ENCODE measurements at regions not wholly inside any gene's neighbourhood (a gene's known extent, or its start where the extent isn't known, plus 50 kb on each side); places are given as distances from the start of the nearest gene placed in this dataset.

- DNase-seq, result no peak
- peaks cover 2 to 7% of the 10 kb centered on the region in 2 donors for H3K9me3 Mint-ChIP-seq
- ATAC-seq (replicated peaks in 1 of 2), result no peak
- peaks cover 0 to 1% of the 10 kb centered on the region in 2 donors for H3K36me3 Mint-ChIP-seq (ENCODE audit: insufficient read depth in 2 of 2)
- H3K4me3 Mint-ChIP-seq, result no peak overlapping the region
- H3K27ac Mint-ChIP-seq, result no peak overlapping the region
- no peaks in the 10 kb centered on the region for H3K27me3 Mint-ChIP-seq (ENCODE audit: low read depth)
- no peaks in the 10 kb centered on the region for H3K4me1 Mint-ChIP-seq (ENCODE audit: low read depth)
Observed at GRCh38 chr12:61676520-61676919, 583.7 kb upstream of the USP15 start.

GRCh38 chr12:61687407-61687806 lies 572.8 kb upstream of the USP15 start:
- no peaks in the 10 kb centered on the region for H3K36me3 Mint-ChIP-seq (ENCODE audit: insufficient read depth in 2 of 2)
- no peak for ATAC-seq (replicated peaks in 1 of 2)

GRCh38 chr12:61694214-61694613 lies 566.0 kb upstream of the USP15 start:
- H3K27ac Mint-ChIP-seq, result no peak overlapping the region
- ATAC-seq (replicated peaks in 1 of 2), result no peak
- peaks cover 0 to 1% of the 10 kb centered on the region in 2 donors for H3K36me3 Mint-ChIP-seq (ENCODE audit: insufficient read depth in 2 of 2)
- no peak overlapping the region for H3K4me3 Mint-ChIP-seq
- H3K27me3 Mint-ChIP-seq (ENCODE audit: low read depth), result no peaks in the 10 kb centered on the region
- H3K9me3 Mint-ChIP-seq, result no peaks in the 10 kb centered on the region
- DNase-seq, result no peak
- H3K4me1 Mint-ChIP-seq (ENCODE audit: low read depth), result no peaks in the 10 kb centered on the region

More at GRCh38 chr12:61687407-61687806, 572.8 kb upstream of the USP15 start:
- Mint-ChIP-seq H3K27ac (no peak overlapping the region), H3K27me3 (ENCODE audit: low read depth) (no peaks in the 10 kb centered on the region), H3K4me1 (ENCODE audit: low read depth) (no peaks in the 10 kb centered on the region), H3K4me3 (no peak overlapping the region), H3K9me3 (peaks cover 0 to 3% of the 10 kb centered on the region in 2 donors)
- DNase-seq, result no peak

GRCh38 chr12:61701471-61701870 lies 558.7 kb upstream of the USP15 start:
- Mint-ChIP-seq H3K4me3 (no peak overlapping the region), H3K36me3 (ENCODE audit: insufficient read depth in 2 of 2) (no peaks in the 10 kb centered on the region), H3K27ac (no peak overlapping the region), H3K27me3 (ENCODE audit: low read depth) (no peaks in the 10 kb centered on the region), H3K4me1 (ENCODE audit: low read depth) (no peaks in the 10 kb centered on the region), H3K9me3 (no peaks in the 10 kb centered on the region)
- no peak for DNase-seq
- ATAC-seq (replicated peaks in 1 of 2), result no peak

- Mint-ChIP-seq H3K9me3 (peaks cover 0 to 2% of the 10 kb centered on the region in 2 donors), H3K27me3 (ENCODE audit: low read depth) (no peaks in the 10 kb centered on the region), H3K27ac (no peak overlapping the region), H3K4me1 (ENCODE audit: low read depth) (no peaks in the 10 kb centered on the region), H3K4me3 (no peak overlapping the region), H3K36me3 (ENCODE audit: insufficient read depth in 2 of 2) (no peaks in the 10 kb centered on the region)
- ATAC-seq (replicated peaks in 1 of 2) (no peak), DNase-seq (no peak)
Observed at GRCh38 chr12:61706783-61707182, 553.4 kb upstream of the USP15 start.

GRCh38 chr12:61713121-61713520 lies 547.1 kb upstream of the USP15 start:
- no peaks in the 10 kb centered on the region for H3K36me3 Mint-ChIP-seq (ENCODE audit: insufficient read depth in 2 of 2)
- no peaks in the 10 kb centered on the region for H3K27me3 Mint-ChIP-seq (ENCODE audit: low read depth)
- H3K4me3 Mint-ChIP-seq, result no peak overlapping the region
- DNase-seq (no peak), ATAC-seq (replicated peaks in 1 of 2) (no peak)
- H3K27ac Mint-ChIP-seq, result no peak overlapping the region
- no peaks in the 10 kb centered on the region for H3K4me1 Mint-ChIP-seq (ENCODE audit: low read depth)
- H3K9me3 Mint-ChIP-seq, result peaks cover 0 to 4% of the 10 kb centered on the region in 2 donors

GRCh38 chr12:61717986-61718385 lies 542.2 kb upstream of the USP15 start:
- ATAC-seq (replicated peaks in 1 of 2) (no peak), DNase-seq (no peak)
- Mint-ChIP-seq H3K27me3 (ENCODE audit: low read depth) (no peaks in the 10 kb centered on the region), H3K9me3 (peaks cover 3 to 4% of the 10 kb centered on the region in 2 donors), H3K27ac (no peak overlapping the region), H3K36me3 (ENCODE audit: insufficient read depth in 2 of 2) (no peaks in the 10 kb centered on the region), H3K4me3 (no peak overlapping the region), H3K4me1 (ENCODE audit: low read depth) (no peaks in the 10 kb centered on the region)

- H3K27ac Mint-ChIP-seq, result no peak overlapping the region
- no peak for ATAC-seq (replicated peaks in 1 of 2)
- H3K36me3 Mint-ChIP-seq (ENCODE audit: insufficient read depth in 2 of 2), result no peaks in the 10 kb centered on the region
- H3K27me3 Mint-ChIP-seq (ENCODE audit: low read depth), result no peaks in the 10 kb centered on the region
- H3K4me3 Mint-ChIP-seq, result no peak overlapping the region
- H3K9me3 Mint-ChIP-seq, result no peaks in the 10 kb centered on the region
- H3K4me1 Mint-ChIP-seq (ENCODE audit: low read depth), result no peaks in the 10 kb centered on the region
- DNase-seq, result no peak
Observed at GRCh38 chr12:61739925-61740324, 520.3 kb upstream of the USP15 start.

- no peaks in the 10 kb centered on the region for H3K36me3 Mint-ChIP-seq (ENCODE audit: insufficient read depth in 2 of 2)
- no peaks in the 10 kb centered on the region for H3K4me1 Mint-ChIP-seq (ENCODE audit: low read depth)
- no peaks in the 10 kb centered on the region for H3K27me3 Mint-ChIP-seq (ENCODE audit: low read depth)
- no peak overlapping the region for H3K4me3 Mint-ChIP-seq
- no peak overlapping the region for H3K27ac Mint-ChIP-seq
- H3K9me3 Mint-ChIP-seq, result peaks cover 0 to 2% of the 10 kb centered on the region in 2 donors
- no peak for DNase-seq
- no peak for ATAC-seq (replicated peaks in 1 of 2)
Observed at GRCh38 chr12:61750604-61751003, 509.6 kb upstream of the USP15 start.

- Mint-ChIP-seq H3K4me3 (no peak overlapping the region), H3K36me3 (ENCODE audit: insufficient read depth in 2 of 2) (no peaks in the 10 kb centered on the region), H3K27me3 (ENCODE audit: low read depth) (no peaks in the 10 kb centered on the region), H3K4me1 (ENCODE audit: low read depth) (no peaks in the 10 kb centered on the region), H3K27ac (no peak overlapping the region), H3K9me3 (peaks cover 0 to 2% of the 10 kb centered on the region in 2 donors)
- ATAC-seq (replicated peaks in 1 of 2) (no peak), DNase-seq (no peak)
Observed at GRCh38 chr12:61754214-61754613, 506.0 kb upstream of the USP15 start.

- Mint-ChIP-seq H3K4me1 (ENCODE audit: low read depth) (no peaks in the 10 kb centered on the region), H3K4me3 (no peak overlapping the region)
- no peak for ATAC-seq (replicated peaks in 1 of 2)
Observed at GRCh38 chr12:61757831-61758505, 502.2 kb upstream of the USP15 start.

GRCh38 chr12:61758661-61759060 lies 501.5 kb upstream of the USP15 start:
- no peak for DNase-seq
- no peak overlapping the region for H3K27ac Mint-ChIP-seq
- H3K9me3 Mint-ChIP-seq, result peaks cover 0 to 2% of the 10 kb centered on the region in 2 donors
- ATAC-seq (replicated peaks in 1 of 2), result no peak
- no peaks in the 10 kb centered on the region for H3K36me3 Mint-ChIP-seq (ENCODE audit: insufficient read depth in 2 of 2)
- H3K4me3 Mint-ChIP-seq, result no peak overlapping the region
- no peaks in the 10 kb centered on the region for H3K4me1 Mint-ChIP-seq (ENCODE audit: low read depth)
- H3K27me3 Mint-ChIP-seq (ENCODE audit: low read depth), result no peaks in the 10 kb centered on the region

More at GRCh38 chr12:61757831-61758505, 502.2 kb upstream of the USP15 start:
- no peak for DNase-seq
- Mint-ChIP-seq H3K27me3 (ENCODE audit: low read depth) (no peaks in the 10 kb centered on the region), H3K36me3 (ENCODE audit: insufficient read depth in 2 of 2) (no peaks in the 10 kb centered on the region), H3K9me3 (peaks cover 0 to 2% of the 10 kb centered on the region in 2 donors), H3K27ac (no peak overlapping the region)

- H3K27me3 Mint-ChIP-seq (ENCODE audit: low read depth), result no peaks in the 10 kb centered on the region
- no peak overlapping the region for H3K27ac Mint-ChIP-seq
- DNase-seq, result no peak
- peaks cover 0 to 8% of the 10 kb centered on the region in 2 donors for H3K9me3 Mint-ChIP-seq
- no peaks in the 10 kb centered on the region for H3K36me3 Mint-ChIP-seq (ENCODE audit: insufficient read depth in 2 of 2)
- no peaks in the 10 kb centered on the region for H3K4me1 Mint-ChIP-seq (ENCODE audit: low read depth)
- no peak overlapping the region for H3K4me3 Mint-ChIP-seq
- ATAC-seq (replicated peaks in 1 of 2), result no peak
Observed at GRCh38 chr12:61765926-61766325, 494.3 kb upstream of the USP15 start.

GRCh38 chr12:61780435-61780834 lies 479.8 kb upstream of the USP15 start:
- DNase-seq, result no peak
- H3K27ac Mint-ChIP-seq, result no peak overlapping the region
- H3K4me3 Mint-ChIP-seq, result no peak overlapping the region
- no peaks in the 10 kb centered on the region for H3K27me3 Mint-ChIP-seq (ENCODE audit: low read depth)
- H3K36me3 Mint-ChIP-seq (ENCODE audit: insufficient read depth in 2 of 2), result no peaks in the 10 kb centered on the region
- H3K4me1 Mint-ChIP-seq (ENCODE audit: low read depth), result no peaks in the 10 kb centered on the region
- peaks cover 0 to 1% of the 10 kb centered on the region in 2 donors for H3K9me3 Mint-ChIP-seq
- no peak for ATAC-seq (replicated peaks in 1 of 2)

Data from activated T-cell treated with anti-CD3 and anti-CD28 coated beads, Interleukin-2, amount 50 U/mL, for 72 hours (primary cell).